HepG2 (cell line): ENCODE measurements at regions not wholly inside any gene's neighbourhood (a gene's known extent, or its start where the extent isn't known, plus 50 kb on each side); places are given as distances from the start of the nearest gene placed in this dataset.

Experiments used
- ATAC-seq: fragments of 200-7000 bp; cut with Tn5 transposase; 3 replicates; pipeline ENCODE4 v1.9.1; 2020; ENCODE audit warnings: mild to moderate bottlenecking, moderate library complexity
- BruUV-seq: library from RNA; stranded (reverse); fragments of 400-500 nt; replicated peaks from 2 replicates; lab custom pipeline; 2021; lab: Mats Ljungman, UMichigan
- CTCF ChIA-PET: fragments of 300-600 bp; formaldehyde crosslinking; extraction: SDS; loops from one replicate; lab custom pipeline; 2021; ENCODE audit warnings: low total read pairs, inconsistent platforms, low intra/inter-chr PET ratio; lab: Yijun Ruan, JAX
- POLR2A ChIA-PET: fragments of 350-600 bp; sonication (Branson Sonifier 250); formaldehyde crosslinking; loops from one replicate; lab custom pipeline; 2020; ENCODE audit warnings: antibody characterized with exemption, inconsistent platforms; lab: Yijun Ruan, JAX
- DNase-seq: peaks from one replicate; pipeline ENCODE4 v3.0.0-alpha.2; 2015; ENCODE audit warnings: low spot score
- FAIRE-seq: peaks from 3 replicates; lab custom pipeline; 2011; peaks lifted over from hg19 to GRCh38; lab: Jason Lieb, UNC
- H2AFZ ChIP-seq: one replicate; pipeline ENCODE4 v1.6.1; 2011; ENCODE audit warnings: low read length, inconsistent platforms
- H3K27ac ChIP-seq: fragments of 300-600 bp; 3 replicates; pipeline ENCODE4 v1.8.0; 2011; ENCODE audit warnings: mixed run types, mild to moderate bottlenecking, mixed read lengths, low read length, inconsistent platforms; ENCODE audit not compliant: insufficient read depth; ENCODE audit errors: extremely low read length
- H3K27me3 ChIP-seq, 2 experiments: fragments of 200-600 bp in 1 of 2; 2 replicates in 1 of 2; 3 replicates in 1 of 2; pipeline versions ENCODE4 v1.6.0 to v1.8.0; 2011; ENCODE audit warnings: low read length in 2 of 2, mild to moderate bottlenecking in 2 of 2, moderate library complexity in 2 of 2, inconsistent platforms in 1 of 2; ENCODE audit not compliant: insufficient read depth in 2 of 2, control insufficient read depth in 1 of 2
- H3K36me3 ChIP-seq, 2 experiments: fragments of 200-600 bp in 1 of 2; replicated peaks in 1 of 2; 2 replicates in 1 of 2; 3 replicates in 1 of 2; pipeline versions ENCODE4 v1.5.1 to v1.8.0; 2011; ENCODE audit warnings: low read length in 2 of 2, inconsistent platforms in 1 of 2; ENCODE audit not compliant: insufficient read depth in 2 of 2, control insufficient read depth in 1 of 2
- H3K4me1 ChIP-seq: 2 replicates; pipeline ENCODE4 v1.5.1; 2012; ENCODE audit warnings: low read length, inconsistent platforms; ENCODE audit not compliant: insufficient read depth
- H3K4me2 ChIP-seq: 2 replicates; pipeline ENCODE4 v1.6.0; 2011; ENCODE audit warnings: low read depth, low read length, inconsistent platforms
- H3K4me3 ChIP-seq, 3 experiments: fragments of 200-600 bp in 1 of 3; sonication (generic), shearing (Covaris generic) in 1 of 3; replicated peaks in 1 of 3; 2 replicates each; pipeline ENCODE4 v1.5.1; 2011 to 2016; ENCODE audit warnings: low read length in 3 of 3, inconsistent platforms in 2 of 3, low read depth in 2 of 3, mild to moderate bottlenecking in 2 of 3, control low read depth in 1 of 3, mixed read lengths in 1 of 3; ENCODE audit not compliant: insufficient read depth in 1 of 3
- H3K79me2 ChIP-seq: one replicate; pipeline ENCODE4 v1.6.1; 2011; ENCODE audit warnings: low read length, inconsistent platforms; ENCODE audit not compliant: insufficient read depth
- H3K9ac ChIP-seq: 2 replicates; pipeline ENCODE4 v1.6.0; 2011; ENCODE audit warnings: mild to moderate bottlenecking, low read depth, low read length, inconsistent platforms; ENCODE audit not compliant: insufficient read depth
- H3K9me3 ChIP-seq: 2 replicates; pipeline ENCODE4 v1.5.1; 2012; ENCODE audit warnings: mild to moderate bottlenecking, low read length
- H4K20me1 ChIP-seq: 2 replicates; pipeline ENCODE4 v1.6.0; 2011; ENCODE audit warnings: inconsistent platforms, mild to moderate bottlenecking, low read length, moderate library complexity; ENCODE audit not compliant: insufficient read depth
- ELF4 ChIP-seq: sonication (generic); formaldehyde crosslinking; IDR thresholded peaks from 2 replicates; pipeline ENCODE4 v1.5.0; 2020; ENCODE audit warnings: missing genetic modification reagents, mild to moderate bottlenecking, moderate library complexity, borderline replicate concordance
- GATAD1 ChIP-seq: IDR thresholded peaks from 2 replicates; pipeline ENCODE4 v1.6.1; 2016; ENCODE audit warnings: missing genetic modification reagents, missing compliant biosample characterization
- HCFC1 ChIP-seq: fragments of 150-350 bp; IDR thresholded peaks from 2 replicates; pipeline ENCODE4 v1.6.1; 2014; ENCODE audit warnings: low read depth, low read length
- MEIS2 ChIP-seq: sonication (generic); formaldehyde crosslinking; IDR thresholded peaks from 2 replicates; pipeline ENCODE4 v1.9.0; 2021; ENCODE audit warnings: mild to moderate bottlenecking, missing genetic modification reagents
- REXO4 ChIP-seq: sonication (generic); formaldehyde crosslinking; IDR thresholded peaks from 2 replicates; pipeline ENCODE4 v1.8.0; 2022; ENCODE audit warnings: missing genetic modification reagents, mild to moderate bottlenecking, borderline replicate concordance
- ZNF263 ChIP-seq: sonication (generic); formaldehyde crosslinking; IDR thresholded peaks from 2 replicates; pipeline ENCODE4 v1.4.0; 2020; ENCODE audit warnings: missing genetic modification reagents
- ZNF367 ChIP-seq: sonication (generic); formaldehyde crosslinking; IDR thresholded peaks from 2 replicates; pipeline ENCODE4 v1.4.0; 2020; ENCODE audit warnings: missing genetic modification reagents, borderline replicate concordance
- ZNF446 ChIP-seq: sonication (generic); formaldehyde crosslinking; IDR thresholded peaks from 2 replicates; pipeline ENCODE4 v1.5.0; 2020; ENCODE audit warnings: mild to moderate bottlenecking, missing genetic modification reagents
- WGBS: methylation state at CpG from one replicate; pipeline ENCODE4 v1.1.6; 2017; ENCODE audit warnings: low lambda C conversion rate; 5-methylcytosine and 5-hydroxymethylcytosine counted together
- in situ Hi-C: cut with HindIII; loops from 2 replicates; pipeline ENCODE4 v1.10.0; 2017; ENCODE audit warnings: low pct_unique_long_range_greater_than_20kb; ENCODE audit not compliant: extremely low pct_ligation_motif_present
- intact Hi-C: fragments of 100-400 bp; cut with micrococcal nuclease; formaldehyde crosslinking; loops from one replicate; pipeline ENCODE4 v1.10.0; 2022; ENCODE audit not compliant: unreplicated experiment
- TF ChIP-seq, protein P1 (sequence below): sonication (generic); formaldehyde crosslinking; IDR thresholded peaks from 2 replicates; pipeline ENCODE4 v1.5.0; 2020; ENCODE audit warnings: missing genetic modification reagents
- TF ChIP-seq, protein P2 (sequence below): sonication (generic); formaldehyde crosslinking; IDR thresholded peaks from 2 replicates; pipeline ENCODE4 v1.4.0; 2020; ENCODE audit warnings: missing genetic modification reagents, borderline replicate concordance
- TF ChIP-seq, protein P3 (sequence below): IDR thresholded peaks from 2 replicates; pipeline ENCODE4 v1.6.1; 2016; ENCODE audit warnings: missing biosample characterization, missing genetic modification reagents, low read depth

DNA sequence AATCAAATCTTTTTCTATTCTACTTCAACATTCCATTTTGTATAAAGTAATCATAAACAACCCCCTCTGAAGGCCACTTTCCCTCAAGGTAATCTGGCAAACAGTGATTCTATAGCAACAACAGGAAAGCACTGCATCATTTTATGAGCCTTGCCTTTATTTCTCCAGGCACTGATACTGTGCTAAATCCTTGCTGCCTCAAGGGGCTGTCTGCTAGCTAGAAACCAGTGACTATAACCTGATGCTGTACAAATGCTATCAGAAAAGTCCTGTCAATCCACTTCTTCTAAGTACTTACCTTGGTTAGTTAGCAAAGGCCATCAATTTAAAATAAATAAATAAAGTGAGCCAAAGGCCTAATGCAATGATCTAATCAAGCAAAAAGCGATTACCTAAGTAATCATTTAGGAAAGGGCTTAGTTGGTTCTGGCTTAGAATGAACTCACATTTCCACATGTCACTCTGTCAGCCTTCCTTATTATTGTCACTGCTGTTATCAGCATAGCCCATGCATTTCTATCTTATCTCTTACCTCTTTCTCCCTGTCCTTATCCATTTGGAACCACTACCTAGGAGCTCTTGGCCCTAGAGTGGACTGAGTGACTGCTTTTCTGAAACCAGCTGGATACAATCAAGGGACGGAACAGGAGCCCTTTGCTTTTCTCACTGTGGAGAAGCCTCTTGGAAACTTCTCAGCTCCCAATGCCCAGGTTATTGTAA is 246.1 kb upstream of the MEF2C start:
- TF ChIP-seq REXO4 (CRISPR knock-in tag) (no peak), ZNF367 (CRISPR knock-in tag) (no peak), MEIS2 (CRISPR knock-in tag) (no peak), HCFC1 (no peak)
- H2AFZ ChIP-seq: no peak overlapping the region
- BruUV-seq: no TSS peak
- intact Hi-C loops: no loop called here
- no peak overlapping the region for H3K4me3 ChIP-seq
- H3K79me2 ChIP-seq: no peaks in the 10 kb centered on the region
- no peak overlapping the region for H3K4me2 ChIP-seq
- no peaks in the 10 kb centered on the region for H4K20me1 ChIP-seq
- no peaks in the 10 kb centered on the region for H3K9me3 ChIP-seq
- H3K27me3 ChIP-seq: no peaks in the 10 kb centered on the region
- FAIRE-seq (no peak), ATAC-seq (no peak), DNase-seq (no peak)
- ChIA-PET POLR2A (no interaction called here), CTCF (no interaction called here)
- no peak overlapping the region for H3K9ac ChIP-seq
- no peaks in the 10 kb centered on the region for H3K4me1 ChIP-seq
- no peaks in the 10 kb centered on the region for H3K36me3 ChIP-seq
- H3K27ac ChIP-seq: no peak overlapping the region
- WGBS: 0% methylated on average over 2 of the region's 2 CpGs
- in situ Hi-C loops: no loop called here

DNA sequence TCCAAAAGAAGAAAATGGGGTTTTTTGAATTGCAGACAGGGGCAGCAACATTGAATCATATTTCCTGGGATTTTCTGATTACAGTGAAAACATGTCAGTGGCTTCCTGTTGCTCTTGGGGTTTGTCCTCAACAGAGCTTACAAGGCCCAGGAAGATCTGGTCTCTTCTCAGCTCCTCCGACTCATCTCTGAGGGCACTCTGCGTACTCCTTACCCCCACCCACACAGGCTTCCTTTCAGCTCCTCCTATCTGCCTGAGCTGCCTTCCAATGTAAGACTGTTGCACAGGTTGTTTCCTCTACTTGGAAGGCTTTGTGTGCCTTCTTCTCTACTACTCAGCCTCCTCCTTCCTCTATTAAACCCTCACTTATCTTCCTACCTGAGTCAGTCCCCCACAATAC is 245.1 kb upstream of the MEF2C start:
- no peak for TF ChIP-seq ELF4
- TF ChIP-seq, protein P1, sequence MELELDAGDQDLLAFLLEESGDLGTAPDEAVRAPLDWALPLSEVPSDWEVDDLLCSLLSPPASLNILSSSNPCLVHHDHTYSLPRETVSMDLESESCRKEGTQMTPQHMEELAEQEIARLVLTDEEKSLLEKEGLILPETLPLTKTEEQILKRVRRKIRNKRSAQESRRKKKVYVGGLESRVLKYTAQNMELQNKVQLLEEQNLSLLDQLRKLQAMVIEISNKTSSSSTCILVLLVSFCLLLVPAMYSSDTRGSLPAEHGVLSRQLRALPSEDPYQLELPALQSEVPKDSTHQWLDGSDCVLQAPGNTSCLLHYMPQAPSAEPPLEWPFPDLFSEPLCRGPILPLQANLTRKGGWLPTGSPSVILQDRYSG: no peak
- TF ChIP-seq, protein P2, sequence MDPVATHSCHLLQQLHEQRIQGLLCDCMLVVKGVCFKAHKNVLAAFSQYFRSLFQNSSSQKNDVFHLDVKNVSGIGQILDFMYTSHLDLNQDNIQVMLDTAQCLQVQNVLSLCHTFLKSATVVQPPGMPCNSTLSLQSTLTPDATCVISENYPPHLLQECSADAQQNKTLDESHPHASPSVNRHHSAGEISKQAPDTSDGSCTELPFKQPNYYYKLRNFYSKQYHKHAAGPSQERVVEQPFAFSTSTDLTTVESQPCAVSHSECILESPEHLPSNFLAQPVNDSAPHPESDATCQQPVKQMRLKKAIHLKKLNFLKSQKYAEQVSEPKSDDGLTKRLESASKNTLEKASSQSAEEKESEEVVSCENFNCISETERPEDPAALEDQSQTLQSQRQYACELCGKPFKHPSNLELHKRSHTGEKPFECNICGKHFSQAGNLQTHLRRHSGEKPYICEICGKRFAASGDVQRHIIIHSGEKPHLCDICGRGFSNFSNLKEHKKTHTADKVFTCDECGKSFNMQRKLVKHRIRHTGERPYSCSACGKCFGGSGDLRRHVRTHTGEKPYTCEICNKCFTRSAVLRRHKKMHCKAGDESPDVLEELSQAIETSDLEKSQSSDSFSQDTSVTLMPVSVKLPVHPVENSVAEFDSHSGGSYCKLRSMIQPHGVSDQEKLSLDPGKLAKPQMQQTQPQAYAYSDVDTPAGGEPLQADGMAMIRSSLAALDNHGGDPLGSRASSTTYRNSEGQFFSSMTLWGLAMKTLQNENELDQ (CRISPR knock-in tag): no peak
- no peak for TF ChIP-seq ZNF446 (CRISPR knock-in tag)
- no peak for TF ChIP-seq GATAD1
- no peak for TF ChIP-seq ZNF263 (CRISPR knock-in tag)
- TF ChIP-seq MEIS2 (CRISPR knock-in tag): no peak
- TF ChIP-seq, protein P3, sequence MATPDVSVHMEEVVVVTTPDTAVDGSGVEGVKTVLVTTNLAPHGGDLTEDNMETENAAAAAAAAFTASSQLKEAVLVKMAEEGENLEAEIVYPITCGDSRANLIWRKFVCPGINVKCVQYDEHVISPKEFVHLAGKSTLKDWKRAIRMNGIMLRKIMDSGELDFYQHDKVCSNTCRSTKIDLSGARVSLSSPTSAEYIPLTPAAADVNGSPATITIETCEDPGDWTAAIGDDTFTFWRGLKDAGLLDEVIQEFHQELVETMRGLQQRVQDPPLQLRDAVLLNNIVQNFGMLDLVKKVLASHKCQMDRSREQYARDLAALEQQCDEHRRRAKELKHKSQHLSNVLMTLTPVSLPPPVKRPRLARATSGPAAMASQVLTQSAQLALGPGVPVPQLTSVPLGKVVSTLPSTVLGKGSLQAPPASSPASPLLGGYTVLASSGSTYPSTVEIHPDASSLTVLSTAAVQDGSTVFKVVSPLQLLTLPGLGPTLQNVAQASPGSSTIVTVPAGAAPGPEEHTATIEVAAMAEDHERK (CRISPR knock-in tag): no peak
- TF ChIP-seq, all 625 proteins: peak for 0
- POLR2A ChIA-PET: no interaction called here
- Histone ChIP-seq H3K4me1 (no peaks in the 10 kb centered on the region), H3K4me2 (no peak overlapping the region), H3K79me2 (no peaks in the 10 kb centered on the region), H3K36me3 (no peaks in the 10 kb centered on the region), H3K27ac (no peak overlapping the region), H2AFZ (no peak overlapping the region), H3K9me3 (no peaks in the 10 kb centered on the region), H3K4me3 (no peak overlapping the region), H4K20me1 (no peaks in the 10 kb centered on the region), H3K9ac (no peak overlapping the region), H3K27me3 (no peaks in the 10 kb centered on the region)
- DNase-seq (no peak), FAIRE-seq (no peak), ATAC-seq (no peak)
- 36% methylated on average over 2 of the region's 2 CpGs for WGBS
- in situ Hi-C loops: no loop called here
- BruUV-seq: no TSS peak
- CTCF ChIA-PET: no interaction called here
- intact Hi-C loops: no loop called here
